Body of pancreas (tissue), 4 donors: ENCODE measurements at regions not wholly inside any gene's neighbourhood (a gene's known extent, or its start where the extent isn't known, plus 50 kb on each side); places are given as distances from the start of the nearest gene placed in this dataset.

ENCODE experiments used
- POLR2A ChIP-seq, 3 donors: fragments of 450-650 bp; IDR thresholded peaks; one replicate each; pipeline ENCODE4 v1.6.1; 2016; ENCODE audit warnings: antibody characterized with exemption in 3 of 3, mild to moderate bottlenecking in 2 of 3
- TF ChIP-seq, protein P1 (sequence below), 7 experiments: fragments of 450-650 bp in 4 of 7; fragments of 200-600 bp in 3 of 7; sonication (generic) in 3 of 7; IDR thresholded peaks; one replicate each; pipeline ENCODE4 v1.5.1; 2016 to 2019; ENCODE audit warnings: antibody characterized with exemption in 7 of 7

GRCh38 chr4:158395889-158396288, 125.8 kb upstream of the RXFP1 start:
- TF ChIP-seq, protein P1, sequence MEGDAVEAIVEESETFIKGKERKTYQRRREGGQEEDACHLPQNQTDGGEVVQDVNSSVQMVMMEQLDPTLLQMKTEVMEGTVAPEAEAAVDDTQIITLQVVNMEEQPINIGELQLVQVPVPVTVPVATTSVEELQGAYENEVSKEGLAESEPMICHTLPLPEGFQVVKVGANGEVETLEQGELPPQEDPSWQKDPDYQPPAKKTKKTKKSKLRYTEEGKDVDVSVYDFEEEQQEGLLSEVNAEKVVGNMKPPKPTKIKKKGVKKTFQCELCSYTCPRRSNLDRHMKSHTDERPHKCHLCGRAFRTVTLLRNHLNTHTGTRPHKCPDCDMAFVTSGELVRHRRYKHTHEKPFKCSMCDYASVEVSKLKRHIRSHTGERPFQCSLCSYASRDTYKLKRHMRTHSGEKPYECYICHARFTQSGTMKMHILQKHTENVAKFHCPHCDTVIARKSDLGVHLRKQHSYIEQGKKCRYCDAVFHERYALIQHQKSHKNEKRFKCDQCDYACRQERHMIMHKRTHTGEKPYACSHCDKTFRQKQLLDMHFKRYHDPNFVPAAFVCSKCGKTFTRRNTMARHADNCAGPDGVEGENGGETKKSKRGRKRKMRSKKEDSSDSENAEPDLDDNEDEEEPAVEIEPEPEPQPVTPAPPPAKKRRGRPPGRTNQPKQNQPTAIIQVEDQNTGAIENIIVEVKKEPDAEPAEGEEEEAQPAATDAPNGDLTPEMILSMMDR (IDR thresholded peaks at IDR 0.05): no peak
- TF ChIP-seq POLR2A (IDR thresholded peaks at IDR 0.05): no peak
